HG03460 (cell line): ENCODE measurements at regions not wholly inside any gene's neighbourhood (a gene's known extent, or its start where the extent isn't known, plus 50 kb on each side); places are given as distances from the start of the nearest gene placed in this dataset.
"Not testable (repeated sequence)": the region's sequence is repeated elsewhere in the genome, so short reads cannot be mapped to it uniquely, and the experiment has no call there.

Experiments
- ATAC-seq: cut with Tn5 transposase; IDR thresholded peaks from one replicate; pipeline ENCODE4 v1.9.1; 2021; ENCODE audit not compliant: unreplicated experiment

- no peak for ATAC-seq
Measured at GRCh38 chr11:112534208-112534607, 273.5 kb upstream of the PLET1 start.

DNA sequence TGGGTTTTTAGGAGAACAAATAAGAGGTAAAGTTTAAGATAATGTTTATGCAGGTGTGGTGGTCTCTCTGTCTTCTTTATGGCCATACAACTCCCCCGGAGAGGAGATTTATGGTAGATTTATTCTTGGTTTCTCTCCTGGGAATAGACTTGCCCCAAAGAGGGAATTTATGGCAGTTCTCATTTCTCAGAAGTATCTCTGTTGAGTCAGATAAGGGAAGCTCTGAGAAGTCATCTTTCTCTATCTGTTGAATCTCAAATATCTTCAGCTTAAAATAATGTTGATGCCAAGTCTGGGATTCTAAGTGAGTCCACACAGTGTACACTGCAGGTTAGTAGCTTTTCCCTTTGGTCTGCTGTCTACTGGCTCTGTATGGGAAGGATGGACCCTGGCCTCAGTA, 276.4 kb upstream of the PLET1 start:
- ATAC-seq: no peak

GRCh38 chr11:112537846-112538330, 277.2 kb upstream of the PLET1 start:
- ATAC-seq: no peak

GRCh38 chr11:112538534-112539280, 278.0 kb upstream of the PLET1 start:
- no peak for ATAC-seq

GRCh38 chr11:112539281-112539555, 278.6 kb upstream of the PLET1 start:
- not testable (repeated sequence) for ATAC-seq

DNA sequence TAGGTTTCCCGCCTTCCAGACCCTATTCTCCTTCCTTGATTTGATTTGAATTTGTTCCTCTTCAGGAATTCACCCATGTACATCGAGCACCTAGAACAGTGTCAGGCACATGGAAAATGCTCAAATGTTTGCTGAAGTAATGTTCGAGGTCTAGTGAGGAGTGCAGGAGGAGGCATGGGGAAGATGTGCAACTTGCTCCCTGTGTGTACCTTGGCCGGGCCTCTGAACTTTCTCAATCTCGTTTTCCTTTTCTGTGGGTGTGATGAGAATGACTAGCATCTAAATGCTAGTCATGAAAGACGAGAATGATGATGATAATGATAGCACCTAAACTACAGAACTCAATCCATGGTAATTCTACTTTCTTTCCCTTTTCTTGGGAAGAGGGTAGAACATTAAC, 279.1 kb upstream of the PLET1 start:
- ATAC-seq: no peak

DNA sequence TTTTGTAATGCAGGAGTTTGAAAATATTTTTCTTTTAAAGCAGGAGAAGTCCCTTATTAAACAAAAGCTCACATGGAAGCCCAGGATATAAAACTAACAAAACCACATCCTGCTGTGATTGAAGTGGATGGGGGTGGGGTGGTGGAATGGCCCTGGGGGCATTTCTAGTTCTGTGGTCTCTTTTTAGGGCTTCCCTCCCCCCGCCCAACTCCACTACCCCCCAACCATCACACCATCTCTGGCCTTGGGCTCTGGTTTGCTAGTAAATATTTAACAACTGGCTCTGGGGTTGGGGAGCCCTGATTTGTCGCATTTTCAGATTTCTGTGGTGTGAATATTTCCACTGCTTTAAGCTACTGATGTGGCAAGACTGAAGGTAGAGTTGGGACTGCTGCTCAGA, 279.6 kb upstream of the PLET1 start:
- no peak for ATAC-seq

DNA sequence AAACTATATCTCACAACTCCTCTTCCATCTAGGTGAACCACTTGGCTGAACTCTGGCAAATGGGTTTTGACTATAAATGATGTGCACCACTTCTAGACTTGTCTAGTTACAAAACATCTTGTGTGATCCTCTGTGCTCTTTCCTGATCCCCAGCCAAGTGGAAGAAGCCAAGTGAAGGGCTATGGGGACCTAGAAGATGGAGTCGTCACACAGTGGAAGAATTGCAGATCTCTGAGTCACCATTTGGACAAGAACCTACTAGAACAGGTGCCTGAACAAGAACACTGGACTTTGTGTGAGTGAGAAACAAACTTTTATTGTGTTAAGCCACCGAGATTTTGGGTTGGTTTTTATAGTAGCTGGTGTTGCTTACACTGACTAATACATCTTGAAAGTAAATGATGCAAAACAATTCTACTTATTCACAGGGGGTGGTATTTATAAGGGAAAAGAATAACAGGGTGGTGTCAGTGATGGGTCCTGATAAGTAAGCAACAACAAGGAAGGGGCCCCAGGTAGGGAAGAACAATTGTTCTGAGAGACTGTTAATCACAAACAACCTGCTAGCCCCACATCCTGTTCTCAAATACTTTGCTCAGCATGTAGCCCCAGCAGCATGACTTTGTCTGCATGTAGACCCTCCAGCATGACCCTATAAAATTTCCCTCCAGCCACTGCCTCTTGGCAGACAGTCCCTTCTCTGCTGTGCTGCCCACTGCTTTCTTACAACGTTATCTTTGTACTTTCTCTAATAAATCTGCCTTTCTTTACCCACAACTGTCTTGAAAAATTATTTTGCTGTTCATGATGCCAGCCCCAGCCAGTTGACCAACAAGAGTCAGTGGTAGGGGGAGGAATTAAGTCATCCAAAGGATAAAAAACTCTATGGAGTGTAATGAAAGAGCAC, 280.7 kb upstream of the PLET1 start:
- ATAC-seq: no peak

GRCh38 chr11:112542479-112542878, 281.8 kb upstream of the PLET1 start:
- ATAC-seq: no peak

- ATAC-seq: no peak
Measured at GRCh38 chr11:112543390-112543789, 282.7 kb upstream of the PLET1 start.

DNA sequence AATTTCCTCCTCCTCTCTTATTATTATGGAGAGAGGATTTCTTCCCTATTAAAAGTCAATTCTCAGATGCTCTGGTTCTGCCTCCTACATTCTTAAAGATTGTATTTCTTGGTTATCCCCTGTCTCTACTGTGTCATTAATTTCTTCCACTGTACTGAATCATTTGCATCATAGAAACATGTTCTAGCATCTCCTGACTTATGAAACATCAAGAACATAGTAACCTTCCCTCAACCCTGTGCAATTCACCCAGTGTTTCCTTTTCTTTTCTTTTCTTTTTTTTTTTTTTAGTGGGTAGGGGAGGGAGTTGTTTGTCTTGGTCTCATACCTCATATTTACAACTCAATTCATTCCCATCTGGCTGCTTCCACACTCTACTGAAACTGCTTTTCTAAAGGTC, 288.0 kb upstream of the PLET1 start:
- no peak for ATAC-seq

DNA sequence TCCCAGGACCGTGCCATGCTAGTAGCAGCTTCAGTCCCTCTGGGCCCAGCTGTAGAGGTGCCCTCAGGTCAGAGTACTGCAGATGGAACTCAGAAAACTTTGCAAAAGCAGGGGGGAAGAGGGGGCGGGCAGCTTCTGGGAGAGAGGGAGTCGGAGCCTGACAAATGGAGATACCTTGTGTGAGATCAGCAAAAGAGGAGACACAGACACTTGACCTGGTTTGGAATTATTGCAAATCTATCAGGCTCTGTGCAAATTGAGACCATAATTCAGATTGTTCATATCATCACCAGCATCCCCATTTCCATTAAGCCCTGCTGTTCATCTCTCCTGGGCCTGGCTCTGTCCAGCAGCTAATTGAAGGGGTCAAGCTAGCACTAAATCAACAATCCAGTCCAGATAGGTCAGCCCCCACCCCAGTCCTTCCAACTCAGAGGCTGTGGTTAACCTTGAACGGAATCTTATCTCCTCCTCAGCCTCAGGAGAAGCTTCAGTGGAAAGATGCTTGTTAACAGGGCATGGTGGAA, 292.6 kb upstream of the PLET1 start:
- no peak for ATAC-seq

- no peak for ATAC-seq
Measured at GRCh38 chr11:112554586-112554985, 293.9 kb upstream of the PLET1 start.

- no peak for ATAC-seq
Measured at GRCh38 chr11:112555491-112556364, 295.1 kb upstream of the PLET1 start.

DNA sequence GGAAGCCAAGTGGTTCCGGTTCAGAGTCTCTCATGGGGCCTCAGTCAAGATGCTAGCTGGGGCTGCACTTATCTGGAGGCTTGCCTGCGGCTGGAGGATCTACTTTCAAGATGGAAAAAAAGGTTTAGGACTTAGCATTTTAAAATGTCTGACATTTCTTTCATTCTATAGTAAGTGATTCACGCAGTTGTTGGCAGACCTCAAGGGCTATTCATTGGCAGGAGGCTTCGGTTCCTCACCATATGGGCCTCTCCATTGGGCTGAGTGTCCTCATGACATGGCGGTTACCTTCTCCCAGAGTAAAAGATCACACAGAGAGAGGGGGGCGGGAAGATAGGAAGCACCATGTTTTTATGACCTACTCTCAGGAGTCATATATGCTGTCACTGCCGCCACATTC, 298.0 kb upstream of the PLET1 start:
- no peak for ATAC-seq

- no peak for ATAC-seq
Measured at GRCh38 chr11:112563808-112564207, 303.1 kb upstream of the PLET1 start.

- ATAC-seq: no peak
Measured at GRCh38 chr11:112564228-112564955, 303.7 kb upstream of the PLET1 start.

DNA sequence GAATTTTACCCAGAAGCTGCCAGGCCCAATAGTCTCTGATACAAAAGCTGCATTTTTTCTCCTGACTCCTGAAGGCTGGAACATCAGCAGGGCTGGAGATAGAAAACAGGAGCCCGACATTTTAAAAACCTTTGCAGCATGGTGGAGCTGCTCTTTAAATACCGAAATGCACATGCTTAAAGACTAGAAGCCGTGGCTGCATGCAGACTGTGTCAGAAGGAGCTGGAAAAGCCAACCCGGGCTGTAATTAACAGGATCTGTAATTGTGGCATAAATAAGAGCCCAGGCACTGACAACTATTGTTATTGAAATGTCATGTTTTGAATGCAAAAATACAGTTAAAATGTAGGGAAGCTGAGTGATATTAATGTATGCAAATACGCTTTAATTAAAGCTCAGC, 304.9 kb upstream of the PLET1 start:
- ATAC-seq: no peak

GRCh38 chr11:112566124-112566523, 305.5 kb upstream of the PLET1 start:
- no peak for ATAC-seq

DNA sequence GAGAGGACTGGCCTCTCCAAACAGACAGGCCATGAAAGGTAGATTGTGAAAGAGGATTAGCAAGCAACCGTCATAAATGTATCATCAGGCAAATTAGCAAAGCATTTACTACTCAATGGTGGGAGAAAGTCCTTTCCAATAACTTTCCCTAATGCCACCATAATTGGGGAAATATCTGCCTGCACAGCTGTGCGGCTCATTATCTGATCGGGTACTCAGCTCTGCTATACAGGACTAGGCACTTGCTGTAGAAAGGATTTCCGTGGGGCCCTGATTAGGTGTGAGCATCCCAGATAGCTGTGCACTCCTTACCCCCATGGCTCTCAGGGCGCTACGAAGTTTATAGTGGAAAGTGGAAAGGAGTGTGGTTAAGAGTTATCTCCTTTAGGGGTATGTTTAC, 309.7 kb upstream of the PLET1 start:
- ATAC-seq: no peak
